CD4-positive, alpha-beta T cell treated with Interferon gamma for 1 hour (primary cell): ENCODE measurements at regions not wholly inside any gene's neighbourhood (a gene's known extent, or its start where the extent isn't known, plus 50 kb on each side); places are given as distances from the start of the nearest gene placed in this dataset.

Experiments
- DNase-seq: peaks from one replicate; pipeline ENCODE4 v3.0.0-alpha.2; 2020

- no peak for DNase-seq
These were observed 268.5 kb downstream of the ENC1 start for GRCh38 chr5:74372051-74372450.

- DNase-seq = no peak
These were observed 268.9 kb downstream of the ENC1 start for GRCh38 chr5:74371621-74372020.

- DNase-seq = no peak
These were observed 270.4 kb downstream of the ENC1 start for GRCh38 chr5:74370168-74370567.

- no peak for DNase-seq
These were observed 271.4 kb downstream of the ENC1 start for GRCh38 chr5:74369173-74369572.

GRCh38 chr5:74367934-74368333, 272.6 kb downstream of the ENC1 start:
- DNase-seq = no peak

GRCh38 chr5:74367241-74367733, 273.2 kb downstream of the ENC1 start:
- no peak for DNase-seq

GRCh38 chr5:74365723-74366122, 274.8 kb downstream of the ENC1 start:
- no peak for DNase-seq

- no peak for DNase-seq
These were observed 276.0 kb downstream of the ENC1 start for GRCh38 chr5:74364507-74364906.

- no peak for DNase-seq
These were observed 276.8 kb downstream of the ENC1 start for GRCh38 chr5:74363603-74364205.

GRCh38 chr5:74361406-74362358, 278.8 kb downstream of the ENC1 start:
- no peak for DNase-seq

- no peak for DNase-seq
These were observed 279.9 kb downstream of the ENC1 start for GRCh38 chr5:74360535-74361210.

- DNase-seq = no peak
These were observed 282.7 kb downstream of the ENC1 start for GRCh38 chr5:74357827-74358226.

GRCh38 chr5:74356009-74356695, 284.4 kb downstream of the ENC1 start:
- DNase-seq = no peak

- no peak for DNase-seq
These were observed 285.3 kb downstream of the ENC1 start for GRCh38 chr5:74355041-74355824.

GRCh38 chr5:74352256-74352655, 288.3 kb downstream of the ENC1 start:
- DNase-seq = no peak

GRCh38 chr5:74342948-74343682, 297.4 kb downstream of the ENC1 start:
- DNase-seq = no peak

GRCh38 chr5:74342182-74342581, 298.3 kb downstream of the ENC1 start:
- no peak for DNase-seq

- DNase-seq = no peak
These were observed 299.3 kb downstream of the ENC1 start for GRCh38 chr5:74341221-74341620.

- DNase-seq = no peak
These were observed 300.1 kb downstream of the ENC1 start for GRCh38 chr5:74340476-74340875.

- no peak for DNase-seq
These were observed 302.6 kb downstream of the ENC1 start for GRCh38 chr5:74337984-74338310.

- no peak for DNase-seq
These were observed 303.1 kb downstream of the ENC1 start for GRCh38 chr5:74337254-74337983.
